Inferior parietal cortex (tissue), 1 donor: ENCODE measurements at regions not wholly inside any gene's neighbourhood (a gene's known extent, or its start where the extent isn't known, plus 50 kb on each side); places are given as distances from the start of the nearest gene placed in this dataset.

Source experiments
- DNase-seq: peaks from one replicate; pipeline ENCODE4 v3.0.0-alpha.2; 2016; ENCODE audit errors: extremely low spot score

DNA sequence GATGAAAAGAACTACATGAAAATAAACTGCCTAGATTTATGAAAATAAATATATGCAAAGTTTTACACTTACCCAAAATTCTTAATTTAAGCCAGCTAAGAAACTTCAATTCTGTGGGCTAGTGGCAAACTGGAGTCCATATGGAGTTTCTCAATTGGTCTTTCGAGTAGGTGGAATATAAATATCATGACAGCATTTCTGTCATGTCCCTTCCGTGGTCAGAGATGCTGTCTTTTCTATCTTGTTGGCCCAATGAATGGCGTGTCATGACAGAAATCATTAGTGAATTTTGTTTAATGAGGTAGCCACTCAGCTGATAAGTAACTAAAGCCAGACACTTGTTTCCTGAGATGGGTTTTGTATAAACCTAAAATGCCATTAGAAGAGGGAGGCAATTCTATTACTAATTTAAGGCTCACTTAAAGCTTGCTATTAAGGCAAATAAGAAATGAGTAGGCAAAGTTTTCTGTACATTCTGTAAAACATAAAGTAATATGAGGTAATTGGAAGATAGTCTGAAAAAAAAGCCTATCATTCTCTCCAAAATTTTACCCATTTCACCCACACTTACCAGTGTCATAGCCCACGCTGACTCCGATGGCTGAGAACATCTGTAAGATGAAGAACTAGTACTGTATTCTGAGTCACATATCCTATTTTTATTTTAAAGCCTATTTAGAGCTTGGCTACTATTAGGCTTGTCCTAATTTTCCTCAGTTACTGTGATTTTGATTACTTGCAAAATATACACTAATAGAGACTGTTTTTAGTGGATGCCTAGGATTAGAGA, 419.3 kb upstream of the MEF2C start:
- no peak for DNase-seq

DNA sequence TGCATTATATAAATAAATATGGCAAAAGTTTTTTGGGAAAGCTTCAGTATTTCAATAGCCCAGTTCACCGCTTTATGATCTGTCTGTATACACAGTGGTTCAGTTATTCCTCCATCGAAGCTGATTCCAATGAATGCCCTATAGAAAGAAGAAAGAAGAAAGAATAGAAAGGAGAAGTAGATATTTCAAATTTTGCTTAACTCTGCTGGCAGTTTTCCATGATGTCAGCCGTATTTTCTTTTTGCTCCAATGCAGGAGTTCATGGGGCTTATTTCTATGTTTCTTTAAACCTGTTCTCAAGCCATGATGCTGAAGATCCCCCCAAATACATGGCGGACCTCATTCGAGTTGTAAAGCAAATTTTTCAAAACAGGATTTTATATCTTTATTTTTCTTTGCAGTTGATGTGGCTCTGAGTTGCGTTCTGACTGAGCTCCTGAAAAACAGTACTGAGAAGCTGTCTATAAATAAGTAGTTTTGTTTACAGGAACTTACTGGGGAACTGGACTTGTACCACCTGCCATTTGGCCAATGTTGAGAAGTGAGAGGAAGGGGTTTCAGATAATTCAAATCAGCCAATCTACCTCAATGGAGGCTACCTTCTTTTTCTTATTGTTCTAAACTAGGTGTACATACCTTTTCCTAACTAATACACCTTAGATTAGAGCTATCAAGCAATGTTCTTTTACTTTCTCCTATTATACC, 418.5 kb upstream of the MEF2C start:
- DNase-seq: no peak

DNA sequence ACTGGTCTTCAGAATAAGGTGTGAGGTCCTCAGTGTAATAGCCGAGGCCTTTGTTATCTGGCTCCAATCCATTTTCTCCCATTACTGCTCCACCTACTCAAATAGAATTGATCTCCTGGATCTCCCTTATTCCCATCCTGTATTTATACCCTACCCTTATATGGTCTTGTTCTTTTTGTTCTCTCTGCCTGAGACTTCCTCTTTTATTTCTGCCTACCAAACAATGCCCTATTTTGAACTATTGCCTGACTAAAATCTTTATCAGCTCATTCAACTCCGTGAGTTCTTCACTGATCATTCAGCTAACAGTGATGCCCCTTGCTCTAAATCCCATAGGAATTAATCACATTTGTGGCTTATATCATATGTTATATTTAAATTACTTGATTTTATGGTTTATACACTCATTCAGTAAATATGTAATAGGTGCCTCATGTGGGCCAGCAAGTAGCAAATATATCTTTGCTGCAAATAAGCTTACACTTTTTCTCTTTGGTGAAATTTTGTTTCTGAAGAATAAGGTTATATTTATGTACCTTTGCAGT, 417.5 kb upstream of the MEF2C start:
- no peak for DNase-seq

DNA sequence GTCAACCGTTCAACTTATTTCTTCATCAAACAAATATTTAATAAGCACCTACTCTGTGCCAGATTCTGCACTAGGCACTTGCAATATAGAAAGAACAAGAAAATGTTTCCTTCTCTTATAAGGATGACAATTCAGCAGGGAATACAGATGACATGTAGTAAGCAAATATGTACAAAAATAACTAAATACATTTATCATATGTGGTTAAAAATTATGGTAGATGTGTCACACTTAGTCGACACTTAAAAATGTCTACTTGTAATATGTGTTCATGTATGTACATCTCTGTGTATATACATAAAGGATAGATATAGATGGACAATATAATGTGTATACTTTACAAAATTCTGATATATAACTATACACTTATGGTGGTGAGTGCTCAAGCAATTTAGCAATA, 417.0 kb upstream of the MEF2C start:
- DNase-seq: no peak

DNA sequence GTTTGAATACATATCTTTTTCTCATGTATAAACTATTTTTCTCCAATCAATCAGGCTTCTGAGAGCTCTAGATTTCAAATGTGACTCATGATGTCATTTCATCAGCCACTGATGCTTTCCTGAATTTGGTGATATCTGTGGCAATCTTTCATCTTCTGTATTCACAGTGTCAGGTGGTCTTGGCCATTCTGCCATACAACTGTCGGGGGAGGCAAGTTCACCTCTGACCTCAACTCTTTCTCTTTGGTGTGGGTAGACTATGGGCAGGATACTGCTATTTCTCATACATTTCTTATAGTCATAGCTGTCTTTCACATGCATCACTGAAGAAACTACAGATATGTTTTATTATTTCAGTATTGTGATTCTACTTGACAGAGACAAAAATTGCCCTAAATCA, 414.1 kb upstream of the MEF2C start:
- no peak for DNase-seq

DNA sequence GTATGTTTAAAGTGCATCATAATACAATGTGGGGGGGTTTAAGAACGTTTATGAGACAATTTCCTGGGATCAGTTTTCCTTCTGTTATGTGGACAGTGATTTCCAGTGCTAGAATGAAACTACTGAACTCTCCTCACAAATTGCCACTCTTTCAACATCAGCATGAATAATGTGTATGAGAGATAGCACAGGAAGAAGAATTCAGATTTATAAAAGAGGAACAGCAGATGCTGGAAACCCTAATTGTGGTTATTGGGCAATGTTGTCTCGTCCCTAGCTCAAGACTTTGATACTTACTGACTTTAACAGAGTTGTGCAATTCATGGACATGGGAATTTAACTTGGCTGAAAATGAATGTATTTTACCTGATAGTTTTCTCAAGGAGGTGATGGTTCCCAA, 410.8 kb upstream of the MEF2C start:
- no peak for DNase-seq

DNA sequence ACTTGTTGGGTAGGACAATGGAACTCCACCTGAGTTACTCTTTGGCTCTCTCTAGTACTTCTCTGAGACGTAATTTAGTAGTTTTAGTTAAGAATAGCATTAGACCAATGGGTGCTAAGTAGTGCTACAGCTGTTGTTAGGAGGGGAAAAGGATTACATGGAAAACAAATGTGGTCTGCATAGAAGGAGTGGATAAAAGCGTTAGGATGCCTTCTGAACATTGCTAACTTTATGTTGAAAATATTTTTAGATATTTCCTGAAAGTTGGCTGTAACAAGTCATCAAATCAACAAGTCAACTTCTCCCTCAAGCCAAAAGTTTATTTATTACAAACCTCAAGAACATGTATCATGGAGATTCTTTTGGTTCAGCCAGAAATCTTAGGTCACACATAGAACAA, 409.5 kb upstream of the MEF2C start:
- no peak for DNase-seq

DNA sequence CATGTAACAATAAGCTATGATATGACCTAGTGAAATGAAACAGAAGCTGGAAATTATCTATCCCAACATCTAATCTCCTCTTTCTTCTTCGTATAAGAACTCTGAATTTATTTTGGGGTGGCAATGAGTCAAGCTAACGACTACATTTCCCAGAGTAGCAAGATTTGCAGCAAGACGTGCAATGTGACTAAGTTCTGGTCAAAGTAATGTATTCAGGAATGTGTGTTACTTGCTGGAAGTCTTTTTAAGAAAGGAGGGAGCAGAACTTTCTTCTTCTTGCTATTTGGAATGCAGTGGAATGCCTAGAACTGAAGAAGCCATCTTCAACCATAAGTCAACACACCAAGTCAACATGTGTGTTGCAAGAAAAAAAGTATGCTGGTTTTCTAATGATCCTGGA, 406.6 kb upstream of the MEF2C start:
- no peak for DNase-seq

DNA sequence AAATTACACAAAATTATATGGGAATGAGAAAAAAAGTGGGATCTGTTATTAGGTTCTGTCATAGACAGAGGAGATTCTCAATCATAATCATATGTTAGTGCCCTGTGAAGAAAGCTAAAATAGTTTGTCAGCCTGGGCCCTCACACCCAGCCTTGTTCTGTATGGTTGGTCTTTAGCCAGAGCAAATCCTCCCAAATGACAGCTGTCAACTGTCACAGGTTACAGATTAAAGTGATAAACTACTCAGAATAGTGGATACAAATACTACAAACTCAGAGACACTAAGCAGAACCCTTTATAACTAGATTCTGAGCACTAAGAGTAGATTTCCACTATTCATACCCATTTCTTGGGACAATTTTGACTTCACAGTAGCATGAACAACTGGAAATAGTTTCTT, 405.0 kb upstream of the MEF2C start:
- DNase-seq: no peak

DNA sequence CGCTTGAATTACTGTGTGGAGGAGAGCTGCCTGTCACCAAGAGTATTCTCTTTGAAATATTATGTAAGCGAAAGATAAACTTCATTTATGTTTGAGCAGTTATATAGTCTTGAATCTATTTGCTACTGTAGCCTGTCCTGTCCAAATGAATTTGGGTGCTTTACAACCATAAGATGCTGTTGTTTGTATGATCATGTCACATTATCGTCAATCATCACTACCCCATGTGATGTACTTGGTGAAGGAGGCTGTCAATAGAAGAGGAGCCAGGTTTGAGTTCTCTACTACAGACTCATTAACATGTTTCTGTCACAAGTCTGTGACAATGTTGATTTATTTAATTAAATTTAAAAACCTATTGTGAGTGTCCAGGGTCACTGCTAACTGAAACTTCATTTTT, 403.3 kb upstream of the MEF2C start:
- no peak for DNase-seq

DNA sequence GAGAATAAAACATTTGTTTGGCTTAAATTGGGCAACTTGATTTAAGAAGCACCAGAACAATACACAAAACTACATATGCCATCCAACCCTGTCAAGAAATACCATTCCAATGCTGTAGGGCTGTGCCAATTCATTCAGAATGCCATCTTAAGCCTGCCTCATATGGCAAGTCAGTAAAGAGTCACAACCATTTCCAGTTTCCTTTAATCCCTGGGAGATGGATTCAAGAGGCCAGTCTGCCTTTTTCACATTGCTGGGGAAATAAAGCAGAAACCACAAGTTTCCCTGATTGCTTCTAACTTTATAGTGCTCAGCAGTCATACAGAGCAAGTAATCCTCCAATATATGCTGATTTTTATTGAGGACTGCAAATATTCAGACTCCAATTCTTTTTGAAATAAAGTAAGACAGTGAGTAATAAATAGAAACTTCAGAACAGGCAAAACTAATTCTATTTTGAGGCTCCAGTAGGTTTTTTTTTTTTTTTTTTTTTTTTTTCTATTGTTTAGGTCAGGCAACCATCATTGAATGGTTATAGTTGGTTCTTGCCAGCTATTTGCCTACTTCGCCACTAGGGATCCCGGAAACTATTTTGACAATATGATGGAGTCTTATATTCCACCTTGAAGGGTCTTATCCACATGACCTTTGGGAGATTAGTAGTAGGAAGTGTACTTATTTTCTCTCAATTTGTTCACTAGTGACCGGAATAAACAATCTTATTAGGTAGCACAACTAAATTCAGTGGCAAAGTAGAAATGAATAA, 400.9 kb upstream of the MEF2C start:
- no peak for DNase-seq

DNA sequence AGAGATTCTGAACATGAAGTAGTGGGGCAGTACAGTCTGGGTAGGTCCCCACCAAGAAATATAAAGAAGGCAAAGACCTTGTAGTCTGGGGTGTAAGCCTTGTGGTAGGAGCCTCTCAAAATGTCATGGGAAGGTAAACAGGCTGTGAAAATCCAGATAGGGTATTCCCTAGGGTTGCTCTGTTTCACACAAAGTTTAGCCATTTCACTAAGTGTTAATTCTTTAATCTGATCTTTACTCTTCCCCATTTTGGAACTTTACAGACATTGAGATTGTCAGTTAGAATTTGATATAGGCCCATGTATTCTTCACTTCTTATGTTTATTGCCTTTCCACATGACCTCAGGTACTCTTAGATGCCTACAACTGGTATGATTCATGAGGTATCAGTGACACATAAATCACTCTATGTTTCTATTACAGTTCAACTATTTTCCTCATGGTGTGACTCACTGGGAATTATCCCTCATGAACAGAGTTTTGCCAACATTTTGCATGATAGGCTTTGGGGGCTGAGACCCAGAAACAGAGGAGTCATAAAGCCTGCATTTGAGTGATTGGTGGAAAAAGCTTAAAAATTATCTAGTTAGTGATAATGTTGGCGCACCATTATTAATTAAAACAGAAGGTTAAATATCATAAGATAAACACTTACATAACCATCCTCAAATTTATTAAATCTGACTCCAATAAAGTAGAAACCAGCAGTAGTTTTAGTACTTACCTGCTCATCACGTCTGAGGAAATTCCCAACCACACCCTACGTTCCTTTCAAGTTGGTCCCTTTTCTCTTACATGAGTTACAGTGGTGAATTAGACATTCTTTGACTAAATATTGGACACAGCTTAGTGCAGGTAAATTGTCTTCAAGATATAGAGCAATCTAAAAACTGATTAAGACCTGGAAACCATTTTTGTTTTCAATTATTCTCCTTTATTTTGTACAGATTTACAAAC, 399.8 kb upstream of the MEF2C start:
- DNase-seq: no peak

DNA sequence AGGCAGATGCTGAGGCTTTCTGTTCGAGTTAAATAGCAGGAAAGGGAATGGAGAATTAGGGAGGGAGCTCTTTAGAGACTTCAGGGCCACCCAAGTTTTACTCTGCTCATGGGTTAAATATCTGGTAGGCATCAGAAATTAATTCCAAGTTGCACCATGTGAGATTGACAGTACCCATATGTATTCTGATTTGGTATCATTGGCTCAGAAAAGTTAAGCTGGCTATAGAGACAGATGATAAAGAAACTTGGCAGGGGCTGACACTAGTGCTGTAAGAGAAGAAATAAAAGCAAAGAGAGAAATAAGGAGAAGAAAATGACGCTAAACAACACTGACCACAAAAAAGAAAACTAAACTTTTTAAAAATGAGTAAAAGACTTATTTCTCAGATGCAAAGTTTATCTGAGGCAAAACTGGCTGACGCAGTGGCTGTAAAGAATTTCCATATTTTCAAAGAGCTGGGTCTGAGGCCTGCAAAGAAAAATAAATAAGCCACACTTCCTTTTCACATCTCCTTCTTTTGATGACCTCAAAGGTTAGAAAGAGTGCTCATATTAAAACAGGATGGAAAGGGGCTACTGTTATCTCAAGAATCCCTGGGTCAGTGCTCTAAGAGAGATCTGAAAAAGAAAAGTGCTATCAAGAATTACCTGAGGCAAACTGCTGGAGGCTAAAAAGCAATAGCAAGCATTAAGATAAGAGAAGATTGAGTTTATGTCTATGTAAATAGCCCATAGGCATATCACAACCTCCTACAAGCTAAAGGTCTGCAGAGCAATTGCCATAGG, 399.0 kb upstream of the MEF2C start:
- DNase-seq: no peak

DNA sequence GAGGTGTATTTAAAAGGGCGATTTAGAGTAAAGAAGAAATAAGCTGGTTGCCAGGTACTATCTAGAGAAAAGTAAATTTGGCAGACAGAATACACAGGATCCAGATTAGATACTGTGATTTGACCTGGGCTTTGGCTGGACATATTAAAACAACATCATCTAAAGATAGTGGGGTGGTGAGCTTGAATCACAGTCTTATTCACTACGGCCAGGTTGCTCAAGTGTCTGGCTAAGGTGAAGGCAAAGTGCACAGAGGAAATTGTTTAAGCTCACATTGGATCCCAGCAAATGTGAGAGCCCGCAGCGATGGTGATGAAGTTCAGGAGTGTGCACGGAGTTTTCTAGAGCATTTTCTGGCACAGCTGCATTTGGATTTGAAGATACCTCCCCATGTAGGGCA, 398.2 kb upstream of the MEF2C start:
- DNase-seq: no peak

DNA sequence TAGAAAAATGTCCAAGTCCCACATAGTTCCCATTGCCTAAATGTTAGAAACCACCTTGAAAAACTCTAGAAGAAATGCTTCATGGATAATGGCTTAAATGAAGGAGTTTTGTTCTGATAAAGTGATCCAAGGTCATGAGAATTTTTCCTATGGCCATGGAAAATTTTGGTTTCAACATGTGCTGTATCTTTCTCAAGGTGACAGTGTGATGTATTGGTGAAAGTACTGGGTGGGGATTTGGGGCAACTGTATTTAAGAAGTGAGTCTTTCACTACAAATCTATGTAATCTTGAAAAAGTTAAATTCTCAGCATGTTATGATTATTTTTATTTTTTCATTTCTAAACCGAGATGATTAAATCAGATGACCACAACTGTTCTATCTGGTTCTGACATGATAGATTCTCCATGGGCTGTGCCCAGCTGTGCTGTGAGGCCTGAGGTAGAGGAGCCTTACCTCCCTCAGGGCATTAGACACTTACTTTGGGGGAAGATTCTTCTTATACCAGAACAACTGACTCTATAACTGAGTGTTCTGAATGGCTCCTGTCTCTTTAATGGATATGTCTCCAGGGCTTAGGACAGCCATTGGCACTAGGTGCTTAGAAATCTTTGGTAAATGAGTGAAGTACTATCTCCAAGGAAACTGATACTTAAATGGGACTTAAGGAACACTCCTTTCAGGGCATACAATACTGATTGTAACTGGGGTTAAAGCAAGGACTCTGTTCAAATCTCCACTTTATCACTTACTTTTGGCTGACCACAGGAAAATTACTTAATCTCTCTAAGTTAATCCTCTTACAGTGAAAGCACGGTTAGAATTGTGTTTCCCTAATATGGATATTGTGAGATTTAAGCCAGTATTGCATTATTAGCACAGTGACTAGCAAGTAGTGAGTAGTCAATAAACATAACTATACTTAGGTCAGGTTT, 397.4 kb upstream of the MEF2C start:
- DNase-seq: no peak

DNA sequence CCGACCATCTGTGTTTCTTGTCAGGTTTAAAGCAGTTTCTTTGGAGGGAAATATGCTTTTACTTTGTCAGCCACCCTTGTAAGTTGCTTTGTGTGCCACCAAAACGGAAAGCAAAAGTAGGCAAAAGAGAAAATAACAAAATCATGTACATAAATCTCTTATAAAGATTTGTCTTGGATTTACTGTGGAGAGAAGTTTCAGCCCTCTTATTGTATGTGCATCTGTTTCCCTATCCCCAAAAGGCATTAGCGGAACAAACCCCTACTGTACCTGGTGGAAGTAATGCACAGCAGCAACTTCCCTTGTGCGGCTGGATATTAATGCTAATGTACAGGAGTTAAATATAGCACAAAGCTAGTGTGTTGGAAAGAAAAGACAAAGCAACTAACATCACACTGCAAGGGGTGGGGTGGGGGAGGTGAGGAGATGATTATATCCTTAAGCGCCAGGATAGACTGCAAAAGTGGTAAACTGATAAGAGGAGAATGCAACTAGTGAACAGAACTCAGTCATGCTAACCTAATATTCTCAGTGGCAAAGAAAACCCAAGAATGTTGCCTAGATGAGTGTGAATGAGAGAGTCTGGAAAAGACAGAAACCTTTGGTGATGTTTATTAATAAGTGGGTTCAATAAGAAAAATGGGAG, 396.5 kb upstream of the MEF2C start:
- no peak for DNase-seq

DNA sequence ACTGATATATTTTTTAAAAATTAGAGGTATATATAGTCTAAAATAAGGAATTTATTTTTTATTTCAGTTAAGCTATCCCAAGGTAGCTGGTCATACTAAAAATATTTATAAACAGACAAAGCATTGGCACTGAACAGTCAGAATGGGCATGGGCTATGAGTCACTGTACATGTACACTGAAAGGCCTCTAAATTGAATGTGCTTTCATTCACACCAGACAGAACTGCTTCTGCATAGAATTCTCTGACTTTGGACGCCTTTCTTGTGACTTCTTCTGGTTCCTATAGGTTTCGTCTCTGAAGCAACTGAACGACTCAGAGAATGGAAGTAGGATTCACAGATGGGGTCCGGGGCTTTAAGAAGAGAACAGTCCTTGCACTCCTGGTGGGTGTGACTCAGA, 394.8 kb upstream of the MEF2C start:
- no peak for DNase-seq

DNA sequence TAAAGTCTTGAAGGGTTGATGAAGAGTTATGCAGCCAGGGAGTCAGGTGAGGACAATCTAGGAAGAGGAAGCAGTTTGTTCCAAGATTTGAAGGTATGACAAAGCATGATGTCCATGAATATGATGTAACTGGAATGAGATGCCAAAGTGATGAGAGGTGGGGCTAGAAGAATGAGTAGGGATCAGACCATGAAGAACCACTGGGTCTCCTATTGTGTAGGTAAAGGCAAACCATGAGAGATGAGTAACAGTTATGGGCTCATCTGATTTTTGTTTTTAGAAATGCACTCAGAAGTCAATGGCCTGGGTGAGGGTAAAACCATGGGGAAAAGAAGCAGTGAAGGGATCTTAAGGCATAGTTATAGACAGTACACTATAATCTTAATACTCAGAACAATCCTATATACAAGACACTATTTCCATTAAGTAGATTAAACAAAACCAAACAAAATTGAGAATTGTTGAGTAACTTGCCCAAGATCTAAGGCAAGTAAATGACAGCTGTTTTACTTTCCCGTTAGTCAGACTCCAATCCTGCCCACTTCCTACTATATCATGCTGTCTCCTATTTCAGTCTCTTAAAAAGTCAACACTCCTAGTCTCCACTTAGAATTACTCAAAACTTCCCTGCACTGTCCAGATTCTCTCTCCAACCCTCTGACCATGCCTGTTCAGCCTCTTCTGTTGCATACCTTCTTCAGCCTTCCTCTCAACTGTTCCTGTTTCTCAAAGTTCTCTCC, 393.8 kb upstream of the MEF2C start:
- DNase-seq: no peak
